Parathyroid adenoma (tissue), 2 donors: ENCODE measurements at regions not wholly inside any gene's neighbourhood (a gene's known extent, or its start where the extent isn't known, plus 50 kb on each side); places are given as distances from the start of the nearest gene placed in this dataset.

ENCODE experiments used
- H2AFZ ChIP-seq: fragments of 300-600 bp; sonication (generic); one replicate; pipeline ENCODE4 v1.7.0; 2017; ENCODE audit warnings: antibody characterized with exemption, mild to moderate bottlenecking
- H3K27ac ChIP-seq: fragments of 300-600 bp; sonication (generic); one replicate; pipeline ENCODE4 v1.7.0; 2017
- H3K27me3 ChIP-seq: fragments of 300-600 bp; sonication (generic); one replicate; pipeline ENCODE4 v1.7.0; 2017; ENCODE audit warnings: low read length; ENCODE audit not compliant: control insufficient read depth, insufficient read depth
- H3K36me3 ChIP-seq: fragments of 300-600 bp; sonication (generic); one replicate; pipeline ENCODE4 v1.7.0; 2017; ENCODE audit warnings: low read length; ENCODE audit not compliant: control insufficient read depth, insufficient read depth
- H3K4me1 ChIP-seq: fragments of 300-600 bp; sonication (generic); one replicate; pipeline ENCODE4 v1.7.0; 2017; ENCODE audit warnings: control low read depth
- H3K4me2 ChIP-seq: fragments of 300-600 bp; sonication (generic); one replicate; pipeline ENCODE4 v1.7.0; 2017; ENCODE audit warnings: low read length
- H3K4me3 ChIP-seq: fragments of 300-600 bp; sonication (generic); one replicate; pipeline ENCODE4 v1.7.0; 2017; ENCODE audit warnings: low read depth, low read length
- H3K79me2 ChIP-seq: fragments of 300-600 bp; sonication (generic); one replicate; pipeline ENCODE4 v1.7.0; 2017; ENCODE audit warnings: control low read depth
- H3K9ac ChIP-seq: fragments of 300-600 bp; sonication (generic); one replicate; pipeline ENCODE4 v1.7.0; 2017; ENCODE audit warnings: mild to moderate bottlenecking
- H3K9me3 ChIP-seq: fragments of 300-600 bp; sonication (generic); one replicate; pipeline ENCODE4 v1.7.0; 2017; ENCODE audit warnings: low read length; ENCODE audit not compliant: control insufficient read depth
- TF ChIP-seq, protein P1 (sequence below): fragments of 300-600 bp; sonication (generic); IDR thresholded peaks from one replicate; pipeline ENCODE4 v1.7.0; 2017; ENCODE audit warnings: antibody characterized with exemption, mild to moderate bottlenecking
- donor health status: primary hyperparathyroidism.

DNA sequence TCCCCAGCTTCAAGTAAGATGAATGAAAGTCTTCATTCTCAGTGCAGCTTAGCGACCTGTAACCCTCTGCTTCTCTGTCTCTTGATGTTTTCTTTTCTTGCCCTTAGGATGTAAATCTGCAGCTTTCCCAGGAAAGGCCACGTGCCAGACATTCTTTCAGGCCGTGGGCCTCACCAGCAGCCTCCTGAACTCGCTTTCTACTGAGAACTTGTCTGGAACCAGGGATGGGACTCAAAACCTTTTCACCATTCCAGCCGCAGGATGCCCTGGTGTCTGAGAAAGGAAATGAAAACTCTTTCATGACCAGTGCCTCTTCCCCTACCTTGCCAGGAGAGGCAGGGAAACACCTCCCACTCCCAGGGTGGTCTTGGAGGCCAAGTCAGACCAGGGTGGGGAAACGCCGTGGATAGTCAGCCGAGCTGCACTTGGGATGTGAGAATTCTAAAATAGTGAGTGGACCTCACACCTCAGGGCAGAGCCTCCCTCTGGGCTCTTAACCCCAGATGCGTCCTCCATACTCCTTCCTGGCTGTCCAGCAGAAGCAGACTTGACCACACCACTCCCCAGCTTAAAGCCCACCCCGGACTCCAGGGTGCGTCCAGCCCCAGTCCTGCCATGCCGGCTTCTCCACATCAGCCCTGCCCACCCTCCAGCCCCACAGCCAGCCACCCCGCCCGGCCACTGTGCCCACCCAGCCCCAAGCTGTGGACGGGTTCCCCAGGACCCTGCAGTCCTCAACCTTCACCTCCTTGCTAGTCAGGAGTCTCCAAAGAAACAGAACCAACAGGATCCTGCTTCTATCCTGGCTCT is 115.5 kb downstream of the TWIST2 start:
- Histone ChIP-seq H3K4me3 (no peak overlapping the region), H3K9ac (no peak overlapping the region), H3K9me3 (no peaks in the 10 kb centered on the region), H3K79me2 (no peaks in the 10 kb centered on the region), H3K4me2 (no peak overlapping the region), H3K27me3 (no peaks in the 10 kb centered on the region), H3K36me3 (no peaks in the 10 kb centered on the region), H3K4me1 (no peaks in the 10 kb centered on the region), H3K27ac (no peak overlapping the region), H2AFZ (no peak overlapping the region)
- TF ChIP-seq, protein P1, sequence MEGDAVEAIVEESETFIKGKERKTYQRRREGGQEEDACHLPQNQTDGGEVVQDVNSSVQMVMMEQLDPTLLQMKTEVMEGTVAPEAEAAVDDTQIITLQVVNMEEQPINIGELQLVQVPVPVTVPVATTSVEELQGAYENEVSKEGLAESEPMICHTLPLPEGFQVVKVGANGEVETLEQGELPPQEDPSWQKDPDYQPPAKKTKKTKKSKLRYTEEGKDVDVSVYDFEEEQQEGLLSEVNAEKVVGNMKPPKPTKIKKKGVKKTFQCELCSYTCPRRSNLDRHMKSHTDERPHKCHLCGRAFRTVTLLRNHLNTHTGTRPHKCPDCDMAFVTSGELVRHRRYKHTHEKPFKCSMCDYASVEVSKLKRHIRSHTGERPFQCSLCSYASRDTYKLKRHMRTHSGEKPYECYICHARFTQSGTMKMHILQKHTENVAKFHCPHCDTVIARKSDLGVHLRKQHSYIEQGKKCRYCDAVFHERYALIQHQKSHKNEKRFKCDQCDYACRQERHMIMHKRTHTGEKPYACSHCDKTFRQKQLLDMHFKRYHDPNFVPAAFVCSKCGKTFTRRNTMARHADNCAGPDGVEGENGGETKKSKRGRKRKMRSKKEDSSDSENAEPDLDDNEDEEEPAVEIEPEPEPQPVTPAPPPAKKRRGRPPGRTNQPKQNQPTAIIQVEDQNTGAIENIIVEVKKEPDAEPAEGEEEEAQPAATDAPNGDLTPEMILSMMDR, result no peak

DNA sequence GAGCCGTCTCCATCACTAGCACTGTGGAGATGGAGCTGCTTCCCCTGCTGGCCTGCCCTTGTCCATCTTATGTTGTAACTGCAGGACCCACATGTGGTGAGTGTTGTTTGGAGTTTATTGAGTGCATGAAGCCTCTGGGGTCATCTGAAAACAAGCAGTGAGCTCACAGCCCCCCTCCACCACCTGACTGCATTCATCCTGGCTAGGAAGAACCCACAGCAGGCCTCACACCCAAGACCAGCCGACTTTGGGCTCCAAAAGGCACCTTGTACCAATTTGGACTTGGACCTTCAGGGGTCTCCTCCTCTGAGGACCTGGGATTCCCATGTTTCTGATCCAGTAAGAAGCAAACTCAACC is 116.1 kb downstream of the TWIST2 start:
- no peaks in the 10 kb centered on the region for H3K4me1 ChIP-seq
- no peak overlapping the region for H3K4me3 ChIP-seq
- H3K27ac ChIP-seq, result no peak overlapping the region
- TF ChIP-seq, protein P1, result no peak
- H3K79me2 ChIP-seq, result no peaks in the 10 kb centered on the region
- no peak overlapping the region for H3K9ac ChIP-seq
- no peaks in the 10 kb centered on the region for H3K36me3 ChIP-seq
- H3K27me3 ChIP-seq, result no peaks in the 10 kb centered on the region
- no peaks in the 10 kb centered on the region for H3K9me3 ChIP-seq
- no peak overlapping the region for H3K4me2 ChIP-seq
- no peak overlapping the region for H2AFZ ChIP-seq

GRCh38 chr2:238964544-238965067 is 116.7 kb downstream of the TWIST2 start:
- no peak overlapping the region for H3K4me3 ChIP-seq
- no peak overlapping the region for H3K9ac ChIP-seq
- no peaks in the 10 kb centered on the region for H3K4me1 ChIP-seq
- H3K27me3 ChIP-seq, result no peaks in the 10 kb centered on the region
- H3K27ac ChIP-seq, result no peak overlapping the region
- TF ChIP-seq, protein P1, result no peak
- H3K79me2 ChIP-seq, result no peaks in the 10 kb centered on the region
- H3K4me2 ChIP-seq, result no peak overlapping the region
- H3K9me3 ChIP-seq, result no peaks in the 10 kb centered on the region
- no peaks in the 10 kb centered on the region for H3K36me3 ChIP-seq
- H2AFZ ChIP-seq, result no peak overlapping the region

- Histone ChIP-seq H3K4me1 (no peaks in the 10 kb centered on the region), H3K4me3 (no peak overlapping the region), H3K27me3 (no peaks in the 10 kb centered on the region), H3K36me3 (no peaks in the 10 kb centered on the region), H3K79me2 (no peaks in the 10 kb centered on the region), H3K9me3 (no peaks in the 10 kb centered on the region), H3K9ac (no peak overlapping the region), H2AFZ (no peak overlapping the region), H3K4me2 (no peak overlapping the region), H3K27ac (no peak overlapping the region)
- TF ChIP-seq, protein P1, result no peak
Measured at GRCh38 chr2:238965371-238966071, 117.6 kb downstream of the TWIST2 start.
